ENCODE measurements at regions not wholly inside any gene's neighbourhood (a gene's known extent, or its start where the extent isn't known, plus 50 kb on each side); places are given as distances from the start of the nearest gene placed in this dataset.
"Not testable (repeated sequence)": the region's sequence is repeated elsewhere in the genome, so short reads cannot be mapped to it uniquely, and the experiment has no call there.

- DNase-seq = no peak
These were observed 116.6 kb downstream of the BUB3 start for GRCh38 chr10:123270806-123271205.

GRCh38 chr10:123272171-123272570 is 118.0 kb downstream of the BUB3 start:
- no peak for DNase-seq

GRCh38 chr10:123274306-123275135 is 120.3 kb downstream of the BUB3 start:
- DNase-seq = no peak

GRCh38 chr10:123275136-123275564 is 120.9 kb downstream of the BUB3 start:
- no peak for DNase-seq

- no peak for DNase-seq
These were observed 124.2 kb downstream of the BUB3 start for GRCh38 chr10:123278445-123278844.

GRCh38 chr10:123283371-123283770 is 129.2 kb downstream of the BUB3 start:
- not testable (repeated sequence) for DNase-seq

GRCh38 chr10:123284022-123284421 is 129.8 kb downstream of the BUB3 start:
- no peak for DNase-seq

- DNase-seq = peak; percentile 5 to 53
These were observed 133.5 kb downstream of the BUB3 start for GRCh38 chr10:123287594-123288247.

GRCh38 chr10:123289432-123289831 is 135.2 kb downstream of the BUB3 start:
- DNase-seq = no peak

GRCh38 chr10:123294109-123294508 is 139.9 kb downstream of the BUB3 start:
- DNase-seq = no peak

GRCh38 chr10:123294886-123295285 is 140.7 kb downstream of the BUB3 start:
- DNase-seq = no peak

- no peak for DNase-seq
These were observed 141.4 kb downstream of the BUB3 start for GRCh38 chr10:123295644-123296043.

- peak in 1 of 2 donors; percentile 34 for DNase-seq
These were observed 143.0 kb downstream of the BUB3 start for GRCh38 chr10:123297175-123297574.

GRCh38 chr10:123298583-123298982 is 144.4 kb downstream of the BUB3 start:
- no peak for DNase-seq

- DNase-seq = no peak
These were observed 145.4 kb downstream of the BUB3 start for GRCh38 chr10:123299598-123299997.

- peak in 1 of 2 donors; percentile 39 for DNase-seq
These were observed 147.1 kb downstream of the BUB3 start for GRCh38 chr10:123301077-123301857.

GRCh38 chr10:123303581-123304337 is 149.6 kb downstream of the BUB3 start:
- DNase-seq = no peak

- no peak for DNase-seq
These were observed 151.5 kb downstream of the BUB3 start for GRCh38 chr10:123305671-123306070.

GRCh38 chr10:123306290-123306689 is 152.1 kb downstream of the BUB3 start:
- DNase-seq = no peak

GRCh38 chr10:123309731-123310130 is 155.5 kb downstream of the BUB3 start:
- peak; percentile 85 to 94 for DNase-seq

- DNase-seq = no peak
These were observed 162.6 kb downstream of the BUB3 start for GRCh38 chr10:123316776-123317175.

GRCh38 chr10:123318516-123318915 is 164.3 kb downstream of the BUB3 start:
- DNase-seq = no peak

- DNase-seq = no peak
These were observed 165.9 kb downstream of the BUB3 start for GRCh38 chr10:123320091-123320490.

Measured in inflammatory macrophage treated with lipopolysaccharide for 1 hour (primary cell).